Calu3 (cell line): ENCODE measurements at regions not wholly inside any gene's neighbourhood (a gene's known extent, or its start where the extent isn't known, plus 50 kb on each side); places are given as distances from the start of the nearest gene placed in this dataset.

Experiments
- BruUV-seq: library from RNA; stranded (reverse); fragments of 400-500 nt; replicated peaks from 2 replicates; lab custom pipeline; 2021; lab: Mats Ljungman, UMichigan
- CTCF ChIA-PET: fragments of 300-600 bp; sonication (Branson Sonifier 250); formaldehyde crosslinking; loops from one replicate; lab custom pipeline; 2022; ENCODE audit warnings: antibody characterized with exemption; lab: Charles Lee
- DNase-seq: peaks from one replicate; pipeline ENCODE4 v3.0.0; 2022
- H3K27ac Mint-ChIP-seq: one replicate; pipeline ENCODE4 v1.8.0; 2022; ENCODE audit warnings: mixed read lengths; ENCODE audit not compliant: unreplicated experiment
- H3K27me3 Mint-ChIP-seq: one replicate; pipeline ENCODE4 v1.8.0; 2022; ENCODE audit warnings: mixed read lengths; ENCODE audit not compliant: unreplicated experiment
- H3K36me3 Mint-ChIP-seq: one replicate; pipeline ENCODE4 v1.8.0; 2022; ENCODE audit warnings: mild to moderate bottlenecking, moderate library complexity, mixed read lengths; ENCODE audit not compliant: insufficient read depth, unreplicated experiment
- H3K4me1 Mint-ChIP-seq: one replicate; pipeline ENCODE4 v1.8.0; 2022; ENCODE audit warnings: mild to moderate bottlenecking, low read depth, mixed read lengths; ENCODE audit not compliant: unreplicated experiment
- H3K4me3 Mint-ChIP-seq: one replicate; pipeline ENCODE4 v1.8.0; 2022; ENCODE audit warnings: mild to moderate bottlenecking, low read depth, moderate library complexity, mixed read lengths; ENCODE audit not compliant: unreplicated experiment
- H3K9me3 Mint-ChIP-seq: one replicate; pipeline ENCODE4 v1.8.0; 2022; ENCODE audit warnings: low read depth, mixed read lengths; ENCODE audit not compliant: unreplicated experiment
- CTCF ChIP-seq: fragments of 200-600 bp; IDR thresholded peaks from one replicate; pipeline ENCODE4 v1.8.0; 2022; ENCODE audit warnings: antibody characterized with exemption; ENCODE audit not compliant: unreplicated experiment
- intact Hi-C: fragments of 100-400 bp; cut with micrococcal nuclease; formaldehyde crosslinking; loops from one replicate; pipeline ENCODE4 v1.10.0; 2022; ENCODE audit not compliant: unreplicated experiment

DNA sequence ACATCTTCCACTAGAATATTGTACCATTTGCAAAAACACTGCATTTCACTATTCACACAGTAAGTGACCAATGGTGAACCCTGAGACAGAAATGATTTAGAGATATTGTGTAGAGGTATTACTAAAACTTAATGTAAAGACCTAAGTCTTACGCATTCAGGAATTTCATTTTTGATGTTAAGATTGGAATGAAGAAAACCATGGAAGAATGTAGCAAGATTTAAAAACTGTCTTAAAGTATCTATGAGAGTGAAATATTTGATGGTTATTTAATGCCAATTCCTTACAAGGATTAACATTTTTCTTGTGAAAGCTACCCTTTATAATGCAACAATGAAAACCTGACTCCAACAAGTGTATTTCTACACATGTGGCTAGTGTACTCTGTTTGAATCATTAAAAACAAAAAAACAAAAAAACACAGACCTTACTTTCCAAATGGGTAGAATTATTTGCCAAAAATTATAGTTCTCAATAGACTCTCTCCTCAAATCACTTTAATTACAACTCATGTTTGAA lies 172.0 kb downstream of the NNT start:
- no TSS peak for BruUV-seq
- Mint-ChIP-seq H3K36me3 (peaks cover 16% of the 10 kb centered on the region), H3K9me3 (peaks cover 13% of the 10 kb centered on the region), H3K4me1 (peaks cover 26% of the 10 kb centered on the region), H3K27me3 (no peaks in the 10 kb centered on the region), H3K27ac (peak overlapping the region; percentile 34), H3K4me3 (no peak overlapping the region)
- no peak for TF ChIP-seq CTCF
- CTCF ChIA-PET: no interaction called here
- intact Hi-C loops: no loop called here
- DNase-seq: no peak

- TF ChIP-seq CTCF: no peak
- CTCF ChIA-PET: interaction anchor here (0.9 kb wide), 1 partner anchor 559 kb away, joined by 3 read pairs; no protein-coding TSS in a partner anchor
- Mint-ChIP-seq H3K4me3 (no peak overlapping the region), H3K36me3 (peaks cover 16% of the 10 kb centered on the region), H3K9me3 (peaks cover 10% of the 10 kb centered on the region), H3K4me1 (peaks cover 26% of the 10 kb centered on the region), H3K27me3 (no peaks in the 10 kb centered on the region), H3K27ac (peak overlapping the region; percentile 100)
- intact Hi-C loops: loop anchor here (1.0 kb wide), 1 partner anchor 229 kb away; no protein-coding TSS in a partner anchor
- peak; percentile 18 for DNase-seq
- no TSS peak for BruUV-seq
These were observed 170.5 kb downstream of the NNT start for GRCh38 chr5:43773478-43773844.

GRCh38 chr5:43772764-43773477 lies 169.9 kb downstream of the NNT start:
- CTCF ChIA-PET: interaction anchor here (0.5 to 0.9 kb wide), 2 partner anchors 288 to 559 kb away, joined by 3 read pairs; no protein-coding TSS in a partner anchor
- no peak for TF ChIP-seq CTCF
- Mint-ChIP-seq H3K27me3 (no peaks in the 10 kb centered on the region), H3K4me3 (no peak overlapping the region), H3K36me3 (peaks cover 16% of the 10 kb centered on the region), H3K27ac (peak overlapping the region; percentile 100), H3K4me1 (peaks cover 26% of the 10 kb centered on the region), H3K9me3 (peaks cover 10% of the 10 kb centered on the region)
- BruUV-seq: no TSS peak
- peak; percentile 10 for DNase-seq
- intact Hi-C loops: loop anchor here (1.0 kb wide), 1 partner anchor 229 kb away; no protein-coding TSS in a partner anchor

- no peak overlapping the region for H3K4me3 Mint-ChIP-seq
- H3K27ac Mint-ChIP-seq: peak overlapping the region; percentile 100
- CTCF ChIA-PET: interaction anchor here (0.5 kb wide), 1 partner anchor 288 kb away, joined by 3 read pairs; no protein-coding TSS in a partner anchor
- peaks cover 16% of the 10 kb centered on the region for H3K36me3 Mint-ChIP-seq
- peaks cover 9% of the 10 kb centered on the region for H3K9me3 Mint-ChIP-seq
- no TSS peak for BruUV-seq
- intact Hi-C loops: no loop called here
- no peaks in the 10 kb centered on the region for H3K27me3 Mint-ChIP-seq
- DNase-seq: no peak
- no peak for TF ChIP-seq CTCF
- H3K4me1 Mint-ChIP-seq: peaks cover 26% of the 10 kb centered on the region
These were observed 169.4 kb downstream of the NNT start for GRCh38 chr5:43772458-43772763.
